Upper lobe of left lung (tissue), 4 donors: ENCODE measurements at regions not wholly inside any gene's neighbourhood (a gene's known extent, or its start where the extent isn't known, plus 50 kb on each side); places are given as distances from the start of the nearest gene placed in this dataset.

Source experiments
- CTCF ChIP-seq, 6 experiments: fragments of 450-650 bp in 4 of 6; fragments of 200-600 bp in 2 of 6; sonication (generic) in 2 of 6; IDR thresholded peaks; one replicate each; pipeline ENCODE4 v1.5.1; 2016 to 2019; ENCODE audit warnings: antibody characterized with exemption in 6 of 6
- EP300 ChIP-seq, 4 donors: sonication (generic); formaldehyde crosslinking; IDR thresholded peaks; one replicate each; pipeline ENCODE4 v1.5.1; 2017; ENCODE audit warnings: antibody characterized with exemption in 4 of 4, control low read depth in 2 of 4
- POLR2A ChIP-seq, 4 donors: fragments of 450-650 bp; IDR thresholded peaks; one replicate each; pipeline ENCODE4 v1.5.1; 2016 to 2017; ENCODE audit warnings: antibody characterized with exemption in 4 of 4, mild to moderate bottlenecking in 2 of 4
- POLR2AphosphoS5 ChIP-seq, 2 donors: sonication (generic); formaldehyde crosslinking; IDR thresholded peaks; one replicate each; pipeline ENCODE4 v1.5.1; 2017; ENCODE audit warnings: antibody characterized with exemption in 2 of 2

- no peak for TF ChIP-seq CTCF (IDR thresholded peaks at IDR 0.05)
- TF ChIP-seq POLR2A (IDR thresholded peaks at IDR 0.05), result no peak
- no peak for TF ChIP-seq EP300 (IDR thresholded peaks at IDR 0.05)
- TF ChIP-seq POLR2AphosphoS5 (IDR thresholded peaks at IDR 0.05), result no peak
Observed at GRCh38 chrX:88991583-88992132, 244.6 kb downstream of the CPXCR1 start.
